Activated T-cell treated with anti-CD3 and anti-CD28 coated beads, Interleukin-2, amount 50 U/mL, for 72 hours (primary cell): ENCODE measurements at regions not wholly inside any gene's neighbourhood (a gene's known extent, or its start where the extent isn't known, plus 50 kb on each side); places are given as distances from the start of the nearest gene placed in this dataset.

Experiments
- ATAC-seq, 2 donors: fragments of 150-1000 bp; cut with Tn5 transposase; replicated peaks in 1 of 2; 2 replicates each; pipeline ENCODE4 v1.10.0; 2021; ENCODE audit warnings: moderate library complexity in 2 of 2, mild to moderate bottlenecking in 1 of 2
- DNase-seq, 2 donors: peaks; one replicate each; pipeline ENCODE4 v3.0.0; 2021 to 2022; ENCODE audit warnings: mixed read lengths in 1 of 2
- H3K27ac Mint-ChIP-seq: one replicate; pipeline ENCODE4 v1.8.0; 2022; ENCODE audit warnings: mild to moderate bottlenecking, moderate library complexity, mixed read lengths
- H3K27me3 Mint-ChIP-seq: one replicate; pipeline ENCODE4 v1.8.0; 2022; ENCODE audit warnings: low read depth, mixed read lengths
- H3K36me3 Mint-ChIP-seq, 2 donors: one replicate each; pipeline ENCODE4 v1.8.0; 2022; ENCODE audit warnings: mixed read lengths in 2 of 2, mild to moderate bottlenecking in 1 of 2; ENCODE audit not compliant: insufficient read depth in 2 of 2
- H3K4me1 Mint-ChIP-seq: one replicate; pipeline ENCODE4 v1.8.0; 2022; ENCODE audit warnings: low read depth, mixed read lengths
- H3K4me3 Mint-ChIP-seq, 2 donors: one replicate each; pipeline ENCODE4 v1.8.0; 2022; ENCODE audit warnings: mild to moderate bottlenecking in 2 of 2, mixed read lengths in 2 of 2, moderate library complexity in 2 of 2
- H3K9me3 Mint-ChIP-seq, 2 donors: one replicate each; pipeline ENCODE4 v1.8.0; 2022; ENCODE audit warnings: mixed read lengths in 2 of 2

GRCh38 chr4:100056701-100057100 lies 106.6 kb upstream of the H2AZ1 start:
- ATAC-seq (no peak), DNase-seq (no peak)
- no peak overlapping the region for H3K4me3 Mint-ChIP-seq
- H3K36me3 Mint-ChIP-seq, result no peaks in the 10 kb centered on the region
- H3K27me3 Mint-ChIP-seq, result peaks cover 30% of the 10 kb centered on the region
- H3K4me1 Mint-ChIP-seq, result no peaks in the 10 kb centered on the region
- no peaks in the 10 kb centered on the region for H3K9me3 Mint-ChIP-seq
- no peak overlapping the region for H3K27ac Mint-ChIP-seq

GRCh38 chr4:100054071-100054470 lies 104.0 kb upstream of the H2AZ1 start:
- Mint-ChIP-seq H3K9me3 (no peaks in the 10 kb centered on the region), H3K36me3 (no peaks in the 10 kb centered on the region), H3K27me3 (peaks cover 46% of the 10 kb centered on the region), H3K4me1 (no peaks in the 10 kb centered on the region), H3K27ac (no peak overlapping the region), H3K4me3 (no peak overlapping the region)
- no peak for DNase-seq
- ATAC-seq, result no peak

- H3K4me3 Mint-ChIP-seq, result no peak overlapping the region
- ATAC-seq, result no peak
- no peak overlapping the region for H3K27ac Mint-ChIP-seq
- H3K4me1 Mint-ChIP-seq, result no peaks in the 10 kb centered on the region
- H3K27me3 Mint-ChIP-seq, result peaks cover 34% of the 10 kb centered on the region
- DNase-seq, result no peak
- no peaks in the 10 kb centered on the region for H3K36me3 Mint-ChIP-seq
- H3K9me3 Mint-ChIP-seq, result no peaks in the 10 kb centered on the region
These were observed 99.8 kb upstream of the H2AZ1 start for GRCh38 chr4:100049872-100050271.

GRCh38 chr4:100042711-100043110 lies 92.6 kb upstream of the H2AZ1 start:
- Mint-ChIP-seq H3K4me3 (no peak overlapping the region), H3K27me3 (peaks cover 12% of the 10 kb centered on the region), H3K4me1 (no peaks in the 10 kb centered on the region), H3K36me3 (no peaks in the 10 kb centered on the region), H3K9me3 (no peaks in the 10 kb centered on the region), H3K27ac (no peak overlapping the region)
- ATAC-seq (no peak), DNase-seq (no peak)

- no peaks in the 10 kb centered on the region for H3K36me3 Mint-ChIP-seq
- H3K27ac Mint-ChIP-seq, result no peak overlapping the region
- peaks cover 12% of the 10 kb centered on the region for H3K27me3 Mint-ChIP-seq
- H3K9me3 Mint-ChIP-seq, result no peaks in the 10 kb centered on the region
- H3K4me1 Mint-ChIP-seq, result no peaks in the 10 kb centered on the region
- no peak for DNase-seq
- no peak for ATAC-seq
- H3K4me3 Mint-ChIP-seq, result no peak overlapping the region
These were observed 92.2 kb upstream of the H2AZ1 start for GRCh38 chr4:100042235-100042634.

GRCh38 chr4:100041646-100042045 lies 91.6 kb upstream of the H2AZ1 start:
- ATAC-seq, result no peak
- no peak overlapping the region for H3K4me3 Mint-ChIP-seq

GRCh38 chr4:100034023-100034664 lies 84.1 kb upstream of the H2AZ1 start:
- ATAC-seq (no peak), DNase-seq (no peak)
- H3K27ac Mint-ChIP-seq, result no peak overlapping the region
- H3K4me3 Mint-ChIP-seq, result no peak overlapping the region
- H3K9me3 Mint-ChIP-seq, result peaks cover 1 to 7% of the 10 kb centered on the region in 2 donors
- H3K4me1 Mint-ChIP-seq, result no peaks in the 10 kb centered on the region
- H3K36me3 Mint-ChIP-seq, result peaks cover 2% of the 10 kb centered on the region in 2 donors
- H3K27me3 Mint-ChIP-seq, result no peaks in the 10 kb centered on the region

More at GRCh38 chr4:100041646-100042045, 91.6 kb upstream of the H2AZ1 start:
- H3K4me1 Mint-ChIP-seq, result no peaks in the 10 kb centered on the region
- H3K27ac Mint-ChIP-seq, result no peak overlapping the region
- DNase-seq, result no peak
- no peaks in the 10 kb centered on the region for H3K36me3 Mint-ChIP-seq
- H3K9me3 Mint-ChIP-seq, result peaks cover 1% of the 10 kb centered on the region in 2 donors
- H3K27me3 Mint-ChIP-seq, result peaks cover 12% of the 10 kb centered on the region

- ATAC-seq, result no peak
- Mint-ChIP-seq H3K9me3 (peaks cover 2% of the 10 kb centered on the region in 2 donors), H3K36me3 (peaks cover 0 to 2% of the 10 kb centered on the region in 2 donors), H3K4me3 (no peak overlapping the region), H3K27ac (no peak overlapping the region), H3K27me3 (peaks cover 13% of the 10 kb centered on the region), H3K4me1 (no peaks in the 10 kb centered on the region)
- DNase-seq, result no peak
These were observed 76.0 kb upstream of the H2AZ1 start for GRCh38 chr4:100026066-100026465.

GRCh38 chr4:100023800-100024199 lies 73.7 kb upstream of the H2AZ1 start:
- no peak for ATAC-seq
- peaks cover 0 to 2% of the 10 kb centered on the region in 2 donors for H3K36me3 Mint-ChIP-seq
- no peak overlapping the region for H3K4me3 Mint-ChIP-seq
- peaks cover 0 to 2% of the 10 kb centered on the region in 2 donors for H3K9me3 Mint-ChIP-seq
- H3K4me1 Mint-ChIP-seq, result no peaks in the 10 kb centered on the region
- no peak overlapping the region for H3K27ac Mint-ChIP-seq
- peaks cover 13% of the 10 kb centered on the region for H3K27me3 Mint-ChIP-seq
- DNase-seq, result no peak

GRCh38 chr4:100022792-100023222 lies 72.7 kb upstream of the H2AZ1 start:
- Mint-ChIP-seq H3K4me3 (no peak overlapping the region), H3K4me1 (peaks cover 7% of the 10 kb centered on the region), H3K9me3 (peaks cover 0 to 2% of the 10 kb centered on the region in 2 donors), H3K27ac (no peak overlapping the region), H3K36me3 (peaks cover 0 to 2% of the 10 kb centered on the region in 2 donors), H3K27me3 (peaks cover 13% of the 10 kb centered on the region)
- ATAC-seq, result no peak
- no peak for DNase-seq

GRCh38 chr4:100019821-100020220 lies 69.7 kb upstream of the H2AZ1 start:
- peaks cover 0 to 2% of the 10 kb centered on the region in 2 donors for H3K9me3 Mint-ChIP-seq
- H3K36me3 Mint-ChIP-seq, result peaks cover 0 to 2% of the 10 kb centered on the region in 2 donors
- DNase-seq, result no peak
- peaks cover 6% of the 10 kb centered on the region for H3K27me3 Mint-ChIP-seq
- peak overlapping the region; percentile 25 for H3K27ac Mint-ChIP-seq
- H3K4me3 Mint-ChIP-seq, result no peak overlapping the region
- no peak for ATAC-seq
- peaks cover 11% of the 10 kb centered on the region for H3K4me1 Mint-ChIP-seq

GRCh38 chr4:100017637-100018310 lies 67.7 kb upstream of the H2AZ1 start:
- Mint-ChIP-seq H3K4me1 (peaks cover 11% of the 10 kb centered on the region), H3K27me3 (peaks cover 6% of the 10 kb centered on the region), H3K9me3 (peaks cover 0 to 2% of the 10 kb centered on the region in 2 donors), H3K27ac (peak overlapping the region; percentile 6), H3K36me3 (peaks cover 0 to 2% of the 10 kb centered on the region in 2 donors), H3K4me3 (peak overlapping the region in 1 of 2 donors; percentile 3)
- ATAC-seq (peak; percentile 94 to 98), DNase-seq (peak in 1 of 2 donors; percentile 17)

GRCh38 chr4:100016191-100016590 lies 66.1 kb upstream of the H2AZ1 start:
- DNase-seq (no peak), ATAC-seq (no peak)
- Mint-ChIP-seq H3K27ac (no peak overlapping the region), H3K9me3 (no peaks in the 10 kb centered on the region), H3K27me3 (no peaks in the 10 kb centered on the region), H3K4me1 (peaks cover 11% of the 10 kb centered on the region), H3K36me3 (no peaks in the 10 kb centered on the region), H3K4me3 (no peak overlapping the region)
